Breast epithelium (tissue), 3 donors: ENCODE measurements at regions not wholly inside any gene's neighbourhood (a gene's known extent, or its start where the extent isn't known, plus 50 kb on each side); places are given as distances from the start of the nearest gene placed in this dataset.

Experiments used
- POLR2A ChIP-seq: fragments of 450-650 bp; IDR thresholded peaks from one replicate; pipeline ENCODE4 v1.6.1; 2016; ENCODE audit warnings: antibody characterized with exemption, mild to moderate bottlenecking, moderate library complexity
- TF ChIP-seq, protein P1 (sequence below), 3 donors: fragments of 450-650 bp; IDR thresholded peaks; one replicate each; pipeline ENCODE4 v1.5.1; 2016 to 2017; ENCODE audit warnings: antibody characterized with exemption in 3 of 3, mild to moderate bottlenecking in 3 of 3, moderate library complexity in 3 of 3

GRCh38 chr1:188669728-188670382, 1807.8 kb downstream of the BRINP3 start:
- TF ChIP-seq, protein P1, sequence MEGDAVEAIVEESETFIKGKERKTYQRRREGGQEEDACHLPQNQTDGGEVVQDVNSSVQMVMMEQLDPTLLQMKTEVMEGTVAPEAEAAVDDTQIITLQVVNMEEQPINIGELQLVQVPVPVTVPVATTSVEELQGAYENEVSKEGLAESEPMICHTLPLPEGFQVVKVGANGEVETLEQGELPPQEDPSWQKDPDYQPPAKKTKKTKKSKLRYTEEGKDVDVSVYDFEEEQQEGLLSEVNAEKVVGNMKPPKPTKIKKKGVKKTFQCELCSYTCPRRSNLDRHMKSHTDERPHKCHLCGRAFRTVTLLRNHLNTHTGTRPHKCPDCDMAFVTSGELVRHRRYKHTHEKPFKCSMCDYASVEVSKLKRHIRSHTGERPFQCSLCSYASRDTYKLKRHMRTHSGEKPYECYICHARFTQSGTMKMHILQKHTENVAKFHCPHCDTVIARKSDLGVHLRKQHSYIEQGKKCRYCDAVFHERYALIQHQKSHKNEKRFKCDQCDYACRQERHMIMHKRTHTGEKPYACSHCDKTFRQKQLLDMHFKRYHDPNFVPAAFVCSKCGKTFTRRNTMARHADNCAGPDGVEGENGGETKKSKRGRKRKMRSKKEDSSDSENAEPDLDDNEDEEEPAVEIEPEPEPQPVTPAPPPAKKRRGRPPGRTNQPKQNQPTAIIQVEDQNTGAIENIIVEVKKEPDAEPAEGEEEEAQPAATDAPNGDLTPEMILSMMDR (IDR thresholded peaks at IDR 0.05), result no peak
- TF ChIP-seq POLR2A, result no peak
